Upper lobe of left lung (tissue), 4 donors: ENCODE measurements at regions not wholly inside any gene's neighbourhood (a gene's known extent, or its start where the extent isn't known, plus 50 kb on each side); places are given as distances from the start of the nearest gene placed in this dataset.

Source experiments
- CTCF ChIP-seq, 6 experiments: fragments of 450-650 bp in 4 of 6; fragments of 200-600 bp in 2 of 6; sonication (generic) in 2 of 6; IDR thresholded peaks; one replicate each; pipeline ENCODE4 v1.5.1; 2016 to 2019; ENCODE audit warnings: antibody characterized with exemption in 6 of 6
- POLR2A ChIP-seq, 4 donors: fragments of 450-650 bp; IDR thresholded peaks; one replicate each; pipeline ENCODE4 v1.5.1; 2016 to 2017; ENCODE audit warnings: antibody characterized with exemption in 4 of 4, mild to moderate bottlenecking in 2 of 4
- POLR2AphosphoS5 ChIP-seq, 2 donors: sonication (generic); formaldehyde crosslinking; IDR thresholded peaks; one replicate each; pipeline ENCODE4 v1.5.1; 2017; ENCODE audit warnings: antibody characterized with exemption in 2 of 2

- no peak for TF ChIP-seq CTCF (IDR thresholded peaks at IDR 0.05)
- no peak for TF ChIP-seq POLR2AphosphoS5 (IDR thresholded peaks at IDR 0.05)
- no peak for TF ChIP-seq POLR2A (IDR thresholded peaks at IDR 0.05)
Observed at GRCh38 chr3:178189854-178190253, 346.4 kb upstream of the KCNMB2 start.
